NCI-H1694 treated with DMSO at 0.1 percent for 48 hours (cell line): ENCODE measurements at regions not wholly inside any gene's neighbourhood (a gene's known extent, or its start where the extent isn't known, plus 50 kb on each side); places are given as distances from the start of the nearest gene placed in this dataset.

Experiments used
- DNase-seq: peaks from one replicate; lab custom pipeline; 2025; lab: John Stamatoyannopoulos, UW

DNA sequence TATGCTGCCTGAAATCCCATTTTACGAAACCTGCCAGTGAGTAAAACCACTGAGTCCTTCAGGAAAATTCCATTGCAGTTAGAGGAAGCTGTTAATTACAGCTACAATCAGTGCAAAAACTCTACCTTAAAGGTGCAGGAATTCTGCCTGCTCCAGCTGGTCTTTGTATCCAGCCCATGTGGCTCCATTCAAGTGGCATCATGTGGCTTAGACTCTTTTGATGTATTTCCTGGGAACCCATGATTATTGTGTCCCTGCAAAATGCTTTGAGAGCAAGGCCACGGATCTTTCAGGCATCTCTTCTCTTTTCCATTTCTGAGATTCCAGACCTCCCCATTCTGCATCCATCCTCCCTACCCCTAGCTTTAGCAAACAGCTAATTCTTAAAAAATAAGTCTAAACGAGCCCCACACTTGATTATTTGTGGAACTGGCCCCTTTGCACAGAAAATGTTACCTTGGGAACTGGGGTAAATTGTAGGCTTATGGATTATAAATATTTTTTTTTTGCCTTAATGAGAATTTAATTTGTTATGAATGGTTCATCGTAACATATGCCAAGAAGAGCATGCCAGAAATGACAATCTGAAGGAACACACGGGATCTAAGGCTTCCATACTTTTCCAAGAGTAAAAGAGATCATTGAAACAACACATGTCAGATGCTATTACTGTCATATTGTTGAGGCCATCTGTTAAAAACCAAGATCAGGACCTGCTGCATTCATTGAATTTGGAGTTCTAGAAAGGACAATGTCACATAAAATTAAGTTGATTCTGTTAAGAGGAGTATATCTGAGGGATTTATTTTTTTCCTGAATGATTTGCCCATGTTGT, 144.6 kb downstream of the TPH2 start:
- DNase-seq = peak; percentile 44

DNA sequence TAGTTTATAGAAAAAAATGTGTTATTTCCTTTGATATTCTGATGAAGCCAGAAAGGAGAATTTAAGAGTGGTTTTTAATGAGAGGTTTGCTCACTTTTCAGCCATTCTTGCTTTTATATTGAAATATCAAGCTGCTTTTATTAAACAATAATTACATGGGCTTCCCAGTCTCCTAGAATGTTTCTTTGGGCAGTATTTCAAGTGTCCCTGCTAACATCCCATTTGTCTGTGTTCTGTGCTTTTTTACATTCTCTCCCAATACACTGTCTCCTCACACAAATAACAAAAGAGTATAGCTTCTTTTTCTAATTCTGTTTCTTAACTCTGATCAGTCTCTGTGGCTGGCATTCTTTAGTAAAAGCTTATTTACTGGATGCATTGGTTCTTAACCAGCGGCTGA, 145.4 kb downstream of the TPH2 start:
- no peak for DNase-seq

DNA sequence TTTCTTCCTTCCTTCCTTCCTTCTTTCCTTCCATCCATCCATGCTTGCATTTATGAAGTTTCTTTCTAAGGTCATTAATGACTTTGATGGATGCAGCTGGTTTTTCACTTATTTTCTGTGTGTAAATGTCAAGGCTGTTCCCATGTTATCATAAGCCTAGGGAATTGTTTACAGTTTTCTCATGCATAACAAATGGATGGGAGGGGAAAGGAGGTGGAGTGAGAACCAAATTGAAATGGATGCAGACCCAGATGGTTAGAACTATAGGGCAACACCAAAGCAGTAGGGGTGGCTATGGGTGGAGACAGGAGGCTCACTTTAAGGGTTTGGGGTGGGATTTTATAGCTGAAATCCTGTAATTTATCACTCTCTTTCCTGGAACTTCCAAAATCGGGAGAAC, 146.2 kb downstream of the TPH2 start:
- no peak for DNase-seq

DNA sequence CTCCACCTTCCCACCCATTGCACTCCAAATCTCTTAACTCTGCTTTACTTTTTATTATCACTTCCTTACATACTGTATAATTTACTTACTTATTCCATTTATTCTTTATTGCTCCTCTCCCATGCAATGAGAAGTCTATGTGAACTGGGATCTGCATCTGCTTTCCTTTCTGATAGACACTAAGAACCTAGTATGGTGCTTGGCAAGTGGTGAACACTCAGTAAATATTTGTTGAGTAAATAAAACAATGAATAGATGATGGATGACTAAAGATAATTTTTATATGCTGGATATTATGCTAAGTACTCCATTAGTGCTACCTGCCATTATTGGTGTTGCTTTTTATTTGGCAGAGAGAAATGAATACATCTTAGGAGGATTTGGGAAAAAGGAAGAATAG, 151.0 kb downstream of the TPH2 start:
- DNase-seq = no peak

DNA sequence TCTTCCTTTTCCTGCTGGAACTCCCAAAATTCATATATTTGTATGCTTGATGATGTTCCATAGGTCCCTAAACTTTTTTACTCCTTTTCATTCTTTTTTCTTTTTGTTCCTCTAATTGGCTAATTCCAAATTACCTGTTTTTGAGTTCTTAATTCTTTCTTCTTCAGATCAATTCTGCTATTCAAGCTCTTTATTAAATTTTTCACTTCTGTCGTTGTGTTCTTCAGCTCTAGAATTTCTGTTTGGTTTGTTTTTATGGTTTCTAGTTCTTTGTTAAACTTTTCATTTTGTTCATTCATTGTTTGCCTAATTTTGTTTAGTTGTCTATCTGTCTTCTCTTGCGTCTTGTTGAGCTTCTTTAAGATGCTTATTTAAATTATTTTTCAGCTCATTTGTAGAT, 154.8 kb downstream of the TPH2 start:
- DNase-seq = no peak

DNA sequence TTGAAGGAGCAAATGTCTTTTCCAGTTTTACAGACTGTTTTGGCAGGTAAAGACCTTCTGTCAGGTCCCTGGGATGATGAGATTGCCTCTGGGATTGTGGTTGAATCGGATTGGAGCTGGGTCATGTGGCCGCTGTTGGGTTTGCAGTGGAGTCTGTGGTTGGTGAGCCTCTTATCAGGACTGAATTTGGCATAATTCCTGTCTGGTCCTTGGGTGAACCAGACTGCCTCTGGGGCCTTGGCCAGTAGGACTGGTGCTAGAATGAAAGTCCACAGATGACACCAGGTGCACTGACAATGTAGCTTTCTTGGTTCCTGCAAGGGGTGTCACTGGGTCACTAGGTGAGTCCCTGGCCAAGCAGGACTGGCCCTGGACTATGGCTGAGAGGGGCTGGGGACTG, 155.3 kb downstream of the TPH2 start:
- DNase-seq = no peak

DNA sequence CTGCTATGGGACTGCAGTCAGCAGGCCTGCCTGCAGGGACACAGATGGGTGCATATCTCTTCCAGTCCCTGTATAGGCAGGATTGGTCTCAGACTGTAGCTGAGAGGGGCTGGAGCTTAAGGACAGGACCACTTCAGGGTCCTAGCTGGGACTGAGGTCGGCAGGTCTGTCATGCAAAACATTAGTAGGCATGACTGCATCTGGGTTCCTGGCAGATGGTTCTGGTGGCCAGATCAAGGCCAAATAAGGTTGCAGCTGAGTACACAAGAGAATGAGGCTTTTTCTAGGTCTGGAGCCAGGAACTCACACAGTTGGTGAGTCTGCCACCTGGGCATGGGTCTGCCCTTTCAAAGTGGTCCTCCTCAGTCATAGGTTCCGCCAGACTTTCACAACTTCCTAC, 155.8 kb downstream of the TPH2 start:
- DNase-seq = no peak

DNA sequence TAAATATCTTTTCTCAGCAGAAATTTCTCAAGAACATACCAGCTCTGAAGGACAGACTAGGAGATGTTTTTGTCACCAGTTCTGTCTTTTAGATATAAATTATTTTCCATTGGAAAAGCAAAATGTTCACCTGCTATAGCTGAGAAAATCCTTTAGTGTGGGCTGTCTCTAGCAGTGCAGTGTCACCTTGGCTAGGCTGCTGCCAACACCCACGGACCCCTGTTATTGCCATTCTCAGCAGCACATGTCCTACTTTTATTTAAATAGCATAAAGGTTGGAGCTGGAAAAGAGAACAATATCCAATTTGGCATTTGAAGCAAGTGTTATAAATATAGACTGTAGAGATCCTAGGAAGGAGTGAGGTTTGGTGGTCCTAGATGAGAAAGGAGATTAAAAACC, 156.4 kb downstream of the TPH2 start:
- no peak for DNase-seq

DNA sequence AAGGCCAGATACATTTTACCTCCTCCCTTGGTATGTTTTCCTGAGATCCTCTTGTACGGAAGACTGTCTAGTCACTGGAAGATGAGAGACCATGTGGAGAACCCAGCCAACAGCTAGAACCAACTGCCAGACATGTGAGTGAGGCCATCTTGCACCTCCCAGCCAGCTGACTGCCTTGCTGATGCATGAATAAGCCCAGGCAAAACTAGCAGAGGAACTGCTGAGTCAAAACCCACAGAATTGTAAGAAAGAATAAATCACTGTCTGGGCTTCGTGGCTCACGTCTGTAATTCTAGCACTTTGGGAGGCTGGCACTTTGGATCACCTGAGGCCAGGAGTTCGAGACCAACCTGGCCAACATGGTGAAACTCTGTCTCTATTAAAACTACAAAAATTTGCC, 160.0 kb downstream of the TPH2 start:
- DNase-seq = no peak

DNA sequence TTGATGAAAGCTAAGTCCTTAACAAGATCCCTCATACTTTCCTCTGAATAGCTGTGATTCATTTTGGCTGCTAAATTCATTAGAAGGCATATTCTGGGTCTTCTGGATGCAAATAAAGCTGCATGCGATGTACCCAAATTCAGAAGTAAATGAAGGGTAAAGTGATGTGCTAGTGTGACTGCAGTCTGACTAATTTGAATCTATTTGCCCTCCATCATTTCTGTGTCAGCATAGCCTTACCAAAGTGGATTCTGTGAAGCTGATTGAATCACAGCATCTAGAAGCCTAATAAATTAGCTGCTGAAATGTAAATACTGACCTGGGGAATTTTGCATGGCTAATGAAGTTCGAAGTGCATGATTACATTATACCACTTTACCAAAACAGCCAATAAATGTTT, 162.2 kb downstream of the TPH2 start:
- DNase-seq = no peak

DNA sequence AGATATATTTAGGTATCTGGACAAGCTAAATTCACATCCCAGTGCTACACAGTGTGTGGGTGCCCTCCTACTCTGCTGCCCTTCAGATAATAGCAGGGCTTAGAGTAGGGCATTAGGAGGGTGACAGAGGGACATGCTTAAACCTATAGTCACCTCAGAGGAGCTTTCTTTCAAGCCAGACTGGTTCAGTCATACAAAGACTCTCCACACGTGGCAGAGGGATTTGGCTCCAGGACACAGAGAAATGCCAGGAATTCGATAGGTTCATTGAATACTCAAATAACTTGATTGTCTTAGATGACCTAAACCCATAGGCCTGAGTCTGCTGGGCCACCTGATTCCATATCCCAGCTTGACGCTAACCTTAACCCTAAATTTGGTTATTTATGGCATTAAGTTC, 163.5 kb downstream of the TPH2 start:
- no peak for DNase-seq

DNA sequence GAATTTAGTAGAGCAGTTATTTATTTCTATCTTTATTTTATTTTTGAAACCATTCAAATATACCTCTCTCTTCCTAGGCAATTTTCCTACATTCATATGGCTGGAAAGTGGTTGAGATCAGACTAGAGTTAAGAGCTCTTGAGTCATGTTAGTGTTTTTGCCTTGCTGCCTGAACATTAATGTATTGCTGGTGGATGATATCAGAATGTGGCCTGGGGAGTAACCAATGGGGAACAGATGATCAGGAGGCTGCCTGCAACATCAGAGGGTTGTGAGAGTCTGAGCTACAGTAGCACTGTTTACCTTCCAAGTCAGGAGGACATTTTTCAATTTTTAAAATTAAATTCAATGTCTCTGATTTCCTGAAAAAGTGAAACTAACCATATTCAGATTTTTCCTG, 166.3 kb upstream of the TRHDE start:
- no peak for DNase-seq

DNA sequence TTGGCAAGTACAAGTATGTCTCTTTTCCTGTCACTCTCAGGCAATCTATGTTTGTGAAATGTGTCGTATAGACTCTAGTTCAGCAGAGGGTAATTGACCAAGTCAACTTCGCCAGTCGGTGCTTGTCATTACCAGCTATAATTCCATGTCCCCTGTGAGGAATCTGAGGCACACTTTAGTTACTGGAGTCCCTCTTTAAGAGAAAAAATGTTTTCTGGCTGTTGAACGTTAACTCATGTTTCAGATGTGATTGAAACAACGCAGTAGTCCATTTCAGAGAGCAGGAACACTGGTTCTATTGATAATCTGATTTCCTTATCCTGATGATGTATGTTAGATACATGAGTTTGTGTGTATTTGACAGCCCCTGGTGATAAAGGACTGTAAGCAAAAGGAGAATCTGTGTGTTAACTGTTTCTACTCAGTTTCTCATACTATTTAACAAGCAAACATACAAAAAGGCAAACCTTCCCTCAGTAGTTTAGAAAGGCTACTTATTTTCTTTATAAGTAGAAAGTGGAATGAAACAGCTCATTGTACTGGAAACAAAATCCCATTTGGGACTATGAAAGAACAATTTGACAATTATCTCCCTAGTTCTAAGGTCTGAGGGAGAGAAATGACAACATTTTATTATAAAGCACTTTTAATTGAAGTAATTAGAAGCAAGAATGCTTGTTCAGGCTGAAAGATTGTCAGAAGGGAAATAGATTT, 161.1 kb upstream of the TRHDE start:
- no peak for DNase-seq

DNA sequence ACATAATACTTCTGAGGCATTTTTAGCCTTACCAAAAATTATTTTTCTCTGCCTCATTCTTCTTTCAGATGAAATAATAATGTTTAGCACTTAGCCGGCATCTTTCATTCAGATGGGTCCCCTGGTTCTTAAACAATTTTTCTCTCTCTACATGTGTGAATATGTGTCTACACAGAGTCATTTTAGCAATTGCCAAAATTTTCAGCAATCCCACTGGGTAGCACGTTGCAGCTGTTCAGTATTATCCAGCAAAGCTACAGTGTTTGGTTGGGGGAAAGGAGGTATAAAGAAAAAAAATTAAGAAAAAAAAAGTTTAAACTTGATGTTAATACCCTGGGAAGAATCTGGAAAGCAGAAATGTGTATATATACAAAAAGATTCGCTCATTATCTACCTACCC, 160.5 kb upstream of the TRHDE start:
- no peak for DNase-seq

DNA sequence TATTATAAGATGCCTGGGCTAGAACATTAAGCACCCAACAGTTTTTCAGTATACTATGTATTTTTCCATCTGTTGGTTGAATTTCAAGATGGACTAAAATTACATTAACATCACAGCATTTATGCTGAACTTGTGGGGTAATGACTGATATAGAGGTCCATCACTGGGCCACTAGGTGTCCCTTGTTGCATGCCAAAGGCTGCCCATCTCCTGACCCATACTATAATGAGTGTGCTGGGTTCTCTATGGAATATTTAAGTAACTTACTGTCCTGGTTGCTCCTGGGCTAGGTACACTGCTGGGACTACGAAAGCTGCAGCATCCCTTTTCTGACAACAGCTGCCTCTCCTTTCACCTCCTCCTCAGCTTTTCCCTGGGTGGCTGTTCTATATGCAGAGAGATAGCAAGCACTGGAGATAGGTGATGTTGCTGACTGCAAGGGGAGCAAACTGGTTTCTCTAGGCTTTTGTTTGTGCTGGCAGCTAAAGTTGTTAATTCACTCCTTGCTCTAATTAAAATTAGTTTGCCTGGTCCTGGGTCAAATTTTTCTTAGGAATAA, 138.6 kb upstream of the TRHDE start:
- DNase-seq = no peak

DNA sequence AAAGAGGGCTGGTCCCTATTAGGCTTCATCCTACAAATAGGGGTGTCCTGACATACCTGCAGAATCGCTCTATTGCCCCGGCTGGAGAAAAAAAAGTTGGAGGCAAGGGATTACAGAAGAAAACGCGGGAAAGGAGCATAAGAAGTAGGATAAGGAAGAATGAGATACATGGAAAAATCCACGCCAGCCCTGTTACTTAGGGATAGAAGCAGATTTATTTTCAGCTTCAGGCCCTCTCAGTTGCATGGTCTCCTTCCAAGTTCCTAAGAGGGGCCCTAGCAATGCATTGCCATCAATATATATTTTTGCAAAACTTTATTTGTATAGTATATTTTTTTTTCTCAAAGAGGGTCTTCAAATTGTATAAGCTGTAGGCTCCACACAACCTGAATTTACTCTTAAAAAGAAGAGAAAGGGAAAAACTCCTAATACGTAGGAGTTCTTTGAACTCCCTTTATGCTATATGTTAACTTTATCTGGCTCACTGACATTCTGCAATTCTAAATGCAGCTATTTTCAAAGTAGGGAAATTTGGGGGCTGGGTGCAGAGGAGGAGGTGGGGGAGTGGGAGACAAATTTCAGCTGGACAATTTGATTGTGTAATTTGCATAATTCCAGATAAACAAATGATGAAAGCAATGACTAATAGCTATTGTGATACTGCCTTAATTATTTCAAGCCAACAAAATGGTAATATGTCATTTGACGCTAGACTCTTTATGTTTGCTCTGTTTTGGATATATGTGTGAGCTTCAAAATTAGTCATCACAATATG, 137.7 kb upstream of the TRHDE start:
- no peak for DNase-seq

DNA sequence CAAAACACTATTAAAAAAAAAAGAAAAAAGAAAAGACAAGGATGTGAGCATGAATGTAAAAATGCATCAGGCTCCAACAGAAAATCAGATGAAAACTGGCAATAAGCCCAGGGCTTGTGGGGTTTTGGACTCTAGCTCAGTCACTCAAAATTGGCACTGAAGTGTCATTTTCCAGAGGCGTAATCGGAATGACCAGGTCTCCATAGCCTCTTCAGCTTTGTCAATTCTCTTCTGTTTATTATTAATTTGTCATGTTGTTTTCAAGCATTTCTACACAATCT, 137.2 kb upstream of the TRHDE start:
- DNase-seq = no peak

DNA sequence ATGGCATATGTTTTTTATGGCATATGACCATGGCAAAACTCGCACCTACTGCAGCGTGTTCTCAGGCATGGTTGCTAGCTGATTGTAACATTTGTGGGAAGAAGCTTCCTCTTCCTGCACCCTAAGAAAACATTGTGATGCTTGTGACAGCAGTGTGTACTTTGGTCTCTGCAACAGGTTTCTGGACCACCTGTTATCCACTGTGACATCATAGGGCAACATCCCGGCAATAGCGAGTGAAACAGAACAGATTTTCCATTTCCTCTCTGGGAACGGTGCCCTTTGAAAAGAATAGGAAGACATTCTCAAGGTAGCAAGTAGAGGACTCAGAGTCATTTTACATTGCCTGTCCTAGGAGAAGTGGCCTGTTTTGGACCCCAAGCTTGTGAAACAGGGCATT, 135.4 kb upstream of the TRHDE start:
- DNase-seq = no peak

DNA sequence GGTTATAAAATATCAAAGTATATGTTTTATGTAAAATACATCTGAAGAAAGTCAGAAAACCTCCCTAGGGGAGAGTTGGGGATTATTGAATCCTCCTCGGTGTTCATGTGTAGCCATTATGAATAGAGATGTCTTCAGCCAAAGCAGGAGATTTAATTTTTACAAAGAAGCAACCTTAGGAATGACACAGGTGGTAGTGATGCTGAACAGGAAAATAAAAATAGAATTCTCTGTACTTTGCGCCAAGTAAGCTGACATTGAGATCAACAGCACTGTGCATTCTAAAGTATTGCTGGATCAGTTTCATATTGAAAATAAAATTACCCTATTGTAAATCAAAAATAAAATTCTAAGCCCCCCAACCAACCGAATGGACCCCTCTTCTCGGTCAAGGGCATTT, 132.8 kb upstream of the TRHDE start:
- DNase-seq = no peak

DNA sequence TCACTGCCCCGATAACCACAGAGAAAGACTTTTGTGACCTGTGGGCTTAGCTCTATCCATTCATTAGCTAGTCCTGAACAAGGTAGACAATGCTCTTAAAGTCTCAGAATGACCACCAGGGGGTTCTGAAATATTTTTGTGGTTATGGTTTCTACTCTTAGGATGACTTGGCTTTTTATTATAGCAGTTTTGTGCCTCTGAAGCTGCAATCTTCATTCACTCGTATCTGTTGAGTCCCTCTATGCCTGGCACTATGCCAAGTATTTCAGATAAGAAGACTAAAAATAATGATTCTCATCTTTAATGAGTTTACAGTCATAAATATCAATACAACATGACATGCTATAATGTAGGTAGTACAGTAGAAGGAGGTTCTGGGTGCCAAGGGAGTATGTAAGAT, 130.8 kb upstream of the TRHDE start:
- no peak for DNase-seq

DNA sequence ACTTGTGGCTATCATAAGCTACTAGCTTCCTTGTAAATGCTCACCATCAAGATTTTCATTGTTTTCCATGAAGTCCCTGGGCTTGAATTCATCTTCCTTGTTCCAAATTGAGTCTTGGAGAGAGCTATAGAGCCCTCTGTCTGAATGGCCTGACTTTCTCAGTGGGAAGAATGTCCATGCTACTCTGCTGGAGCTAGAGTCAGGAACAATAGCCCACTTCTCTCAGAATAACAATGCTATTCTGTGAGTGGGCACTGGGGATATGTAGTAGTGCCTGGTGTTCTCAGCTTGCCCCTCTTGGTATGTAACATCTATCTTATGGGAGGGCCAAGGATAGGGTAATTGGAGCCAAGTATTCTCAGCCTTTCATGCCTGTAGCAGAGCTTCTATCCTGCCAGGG, 127.6 kb upstream of the TRHDE start:
- DNase-seq = no peak

DNA sequence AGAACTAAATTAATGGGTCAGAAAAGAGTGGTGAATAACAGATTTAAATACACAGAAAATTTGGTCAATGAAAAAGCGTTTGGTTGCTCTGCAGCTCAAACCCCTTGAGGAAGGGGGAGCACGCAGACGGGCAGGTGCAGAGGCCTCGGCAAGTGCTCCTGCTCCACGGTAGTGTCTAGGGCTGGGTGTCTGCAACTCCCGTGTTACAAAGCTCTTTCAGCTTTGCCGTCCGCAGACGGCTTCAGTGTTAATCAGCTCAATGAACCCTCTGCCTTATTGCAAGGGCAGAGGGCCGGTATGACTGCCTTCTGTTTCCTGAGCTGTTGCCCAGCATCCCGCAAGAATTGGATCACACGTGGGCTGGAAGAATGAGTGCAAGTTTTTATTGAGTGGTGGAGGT, 125.7 kb upstream of the TRHDE start:
- no peak for DNase-seq

DNA sequence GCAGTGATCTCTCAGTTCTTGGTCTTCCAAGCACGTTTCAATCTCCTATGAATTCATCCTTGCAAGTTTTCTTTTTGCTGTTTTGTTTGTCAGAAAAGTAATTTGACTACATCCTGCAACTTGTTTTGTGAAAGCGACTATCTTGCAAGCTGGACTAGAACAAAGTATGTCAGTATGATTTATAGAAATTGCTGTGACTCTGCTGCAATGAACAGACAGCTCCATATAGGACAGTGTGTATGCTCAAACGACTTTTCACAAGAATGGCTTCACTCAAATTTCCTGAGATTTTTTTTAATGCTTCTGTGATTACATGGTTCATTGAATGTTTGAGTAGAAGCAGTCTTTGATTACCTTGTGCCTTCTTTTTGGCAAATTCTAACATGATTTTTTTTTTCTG, 123.5 kb upstream of the TRHDE start:
- DNase-seq = no peak
